EH (cell line): ENCODE measurements at regions not wholly inside any gene's neighbourhood (a gene's known extent, or its start where the extent isn't known, plus 50 kb on each side); places are given as distances from the start of the nearest gene placed in this dataset.
"Not testable (repeated sequence)": the region's sequence is repeated elsewhere in the genome, so short reads cannot be mapped to it uniquely, and the experiment has no call there.

Experiments used
- DNase-seq: peaks from one replicate; pipeline ENCODE4 v3.0.0-alpha.2; 2015; ENCODE audit warnings: low read depth

- peak; percentile 46 for DNase-seq
Measured at GRCh38 chr12:8390001-8390777, 65.6 kb upstream of the CLEC6A start.

GRCh38 chr12:8396225-8397071 lies 59.3 kb upstream of the CLEC6A start:
- peak; percentile 46 for DNase-seq

GRCh38 chr12:8397378-8397777 lies 58.4 kb upstream of the CLEC6A start:
- DNase-seq, result not testable (repeated sequence)

GRCh38 chr12:8399496-8400034 lies 56.2 kb upstream of the CLEC6A start:
- peak; percentile 41 for DNase-seq

GRCh38 chr12:8403834-8404233 lies 51.9 kb upstream of the CLEC6A start:
- DNase-seq, result not testable (repeated sequence)

- not testable (repeated sequence) for DNase-seq
Measured at GRCh38 chr12:8404341-8404740, 51.4 kb upstream of the CLEC6A start.
